ENCODE measurements at regions not wholly inside any gene's neighbourhood (a gene's known extent, or its start where the extent isn't known, plus 50 kb on each side); places are given as distances from the start of the nearest gene placed in this dataset.

GRCh38 chr18:22098563-22098989 is 70.8 kb upstream of the GATA6 start:
- no peaks in the 10 kb centered on the region for H3K9me3 Mint-ChIP-seq (ENCODE audit: unreplicated experiment)
- H3K27ac Mint-ChIP-seq (ENCODE audit: unreplicated experiment) = no peak overlapping the region
- no peaks in the 10 kb centered on the region for H3K9me3 ChIP-seq (ENCODE audit: insufficient read depth, low read depth, low read length)
- H3K4me3 Mint-ChIP-seq (ENCODE audit: unreplicated experiment) = no peak overlapping the region
- TF ChIP-seq EZH2 (IDR thresholded peaks at IDR 0.05; ENCODE audit: insufficient read depth, low read length) = no peak
- TF ChIP-seq CTCF (IDR thresholded peaks at IDR 0.05; ENCODE audit: insufficient read depth, low read depth, low read length) = no peak
- no peak overlapping the region for H3K9ac ChIP-seq (ENCODE audit: low read length)
- no peaks in the 10 kb centered on the region for H3K36me3 Mint-ChIP-seq (ENCODE audit: low read depth, unreplicated experiment)
- H3K27ac ChIP-seq (ENCODE audit: low read depth, low read length) = no peak overlapping the region
- H3K27me3 Mint-ChIP-seq (ENCODE audit: low read depth, unreplicated experiment) = peaks cover 50% of the 10 kb centered on the region
- DNase-seq (ENCODE audit: low read depth) (peak; percentile 30), FAIRE-seq (no peak)
- no peaks in the 10 kb centered on the region for H4K20me1 ChIP-seq (ENCODE audit: insufficient read depth, low read length)
- H3K4me2 ChIP-seq (ENCODE audit: low read length) = no peak overlapping the region
- H3K36me3 ChIP-seq (ENCODE audit: insufficient read depth, low read length) = no peaks in the 10 kb centered on the region
- H3K79me2 ChIP-seq (ENCODE audit: insufficient read depth, low read length) = no peaks in the 10 kb centered on the region
- H2AFZ ChIP-seq (ENCODE audit: low read depth, low read length) = no peak overlapping the region
- peaks cover 8% of the 10 kb centered on the region for H3K27me3 ChIP-seq (ENCODE audit: insufficient read depth, low read length)
- H3K4me1 ChIP-seq (ENCODE audit: insufficient read depth, low read length) = no peaks in the 10 kb centered on the region
- no peak overlapping the region for H3K4me3 ChIP-seq (ENCODE audit: insufficient read depth, low read depth, low read length)
- H3K4me1 Mint-ChIP-seq (ENCODE audit: low read depth, unreplicated experiment) = no peaks in the 10 kb centered on the region

- Mint-ChIP-seq H3K27me3 (ENCODE audit: low read depth, unreplicated experiment) (peaks cover 38% of the 10 kb centered on the region), H3K4me1 (ENCODE audit: low read depth, unreplicated experiment) (no peaks in the 10 kb centered on the region), H3K4me3 (ENCODE audit: unreplicated experiment) (no peak overlapping the region), H3K9me3 (ENCODE audit: unreplicated experiment) (no peaks in the 10 kb centered on the region), H3K27ac (ENCODE audit: unreplicated experiment) (no peak overlapping the region), H3K36me3 (ENCODE audit: low read depth, unreplicated experiment) (no peaks in the 10 kb centered on the region)
- H3K4me1 ChIP-seq (ENCODE audit: insufficient read depth, low read length) = no peaks in the 10 kb centered on the region
- DNase-seq (ENCODE audit: low read depth) (no peak), FAIRE-seq (no peak)
- H3K4me2 ChIP-seq (ENCODE audit: low read length) = no peak overlapping the region
- H3K4me3 ChIP-seq (ENCODE audit: insufficient read depth, low read depth, low read length) = no peak overlapping the region
- TF ChIP-seq EZH2 (IDR thresholded peaks at IDR 0.05; ENCODE audit: insufficient read depth, low read length) (no peak), CTCF (IDR thresholded peaks at IDR 0.05; ENCODE audit: insufficient read depth, low read depth, low read length) (no peak)
- H3K27ac ChIP-seq (ENCODE audit: low read depth, low read length) = no peak overlapping the region
- no peaks in the 10 kb centered on the region for H3K36me3 ChIP-seq (ENCODE audit: insufficient read depth, low read length)
- H4K20me1 ChIP-seq (ENCODE audit: insufficient read depth, low read length) = no peaks in the 10 kb centered on the region
- H3K9me3 ChIP-seq (ENCODE audit: insufficient read depth, low read depth, low read length) = no peaks in the 10 kb centered on the region
- H2AFZ ChIP-seq (ENCODE audit: low read depth, low read length) = no peak overlapping the region
- H3K9ac ChIP-seq (ENCODE audit: low read length) = no peak overlapping the region
- peaks cover 2% of the 10 kb centered on the region for H3K27me3 ChIP-seq (ENCODE audit: insufficient read depth, low read length)
- no peaks in the 10 kb centered on the region for H3K79me2 ChIP-seq (ENCODE audit: insufficient read depth, low read length)
Measured at GRCh38 chr18:22099925-22100324, 69.5 kb upstream of the GATA6 start.

GRCh38 chr18:22101731-22102130 is 67.7 kb upstream of the GATA6 start:
- Histone ChIP-seq H3K9me3 (ENCODE audit: insufficient read depth, low read depth, low read length) (no peaks in the 10 kb centered on the region), H2AFZ (ENCODE audit: low read depth, low read length) (no peak overlapping the region), H3K4me2 (ENCODE audit: low read length) (no peak overlapping the region), H3K36me3 (ENCODE audit: insufficient read depth, low read length) (no peaks in the 10 kb centered on the region), H4K20me1 (ENCODE audit: insufficient read depth, low read length) (no peaks in the 10 kb centered on the region), H3K4me1 (ENCODE audit: insufficient read depth, low read length) (no peaks in the 10 kb centered on the region), H3K9ac (ENCODE audit: low read length) (no peak overlapping the region), H3K4me3 (ENCODE audit: insufficient read depth, low read depth, low read length) (no peak overlapping the region), H3K27me3 (ENCODE audit: insufficient read depth, low read length) (peaks cover 2% of the 10 kb centered on the region), H3K27ac (ENCODE audit: low read depth, low read length) (no peak overlapping the region), H3K79me2 (ENCODE audit: insufficient read depth, low read length) (no peaks in the 10 kb centered on the region)
- Mint-ChIP-seq H3K4me1 (ENCODE audit: low read depth, unreplicated experiment) (peaks cover 3% of the 10 kb centered on the region), H3K27me3 (ENCODE audit: low read depth, unreplicated experiment) (peaks cover 29% of the 10 kb centered on the region), H3K9me3 (ENCODE audit: unreplicated experiment) (no peaks in the 10 kb centered on the region), H3K36me3 (ENCODE audit: low read depth, unreplicated experiment) (no peaks in the 10 kb centered on the region), H3K4me3 (ENCODE audit: unreplicated experiment) (no peak overlapping the region), H3K27ac (ENCODE audit: unreplicated experiment) (no peak overlapping the region)
- TF ChIP-seq CTCF (IDR thresholded peaks at IDR 0.05; ENCODE audit: insufficient read depth, low read depth, low read length) (no peak), EZH2 (IDR thresholded peaks at IDR 0.05; ENCODE audit: insufficient read depth, low read length) (no peak)
- FAIRE-seq = no peak
- no peak for DNase-seq (ENCODE audit: low read depth)

Measured in astrocyte (in vitro differentiated cells and primary cell).